Stomach (tissue), 8 donors: ENCODE measurements at regions not wholly inside any gene's neighbourhood (a gene's known extent, or its start where the extent isn't known, plus 50 kb on each side); places are given as distances from the start of the nearest gene placed in this dataset.

Source experiments
- DNase-seq, 2 donors: peaks; one replicate each; pipeline versions ENCODE4 v3.0.0 to v3.0.0-alpha.2; 2013 to 2019
- H3K27ac ChIP-seq, 5 donors: fragments of 200-600 bp in 4 of 5; sonication (generic) in 4 of 5; one replicate each; pipeline ENCODE4 v1.5.1; 2013 to 2019; ENCODE audit warnings: mild to moderate bottlenecking in 1 of 5, moderate library complexity in 1 of 5
- H3K27me3 ChIP-seq, 3 donors: fragments of 200-600 bp; sonication (generic); one replicate each; pipeline ENCODE4 v1.5.1; 2017 to 2019; ENCODE audit warnings: mixed run types in 1 of 3
- H3K36me3 ChIP-seq, 4 donors: fragments of 200-600 bp; sonication (generic); 1 replicate in 3 of 4; 2 replicates in 1 of 4; pipeline ENCODE4 v1.5.1; 2016 to 2019
- H3K4me1 ChIP-seq, 4 donors: fragments of 200-600 bp; sonication (generic); one replicate each; pipeline ENCODE4 v1.5.1; 2016 to 2019
- H3K4me3 ChIP-seq, 4 donors: fragments of 200-600 bp; sonication (generic) in 3 of 4; one replicate each; pipeline ENCODE4 v1.5.1; 2016 to 2019; ENCODE audit warnings: mild to moderate bottlenecking in 1 of 4
- H3K9me3 ChIP-seq, 4 donors: fragments of 200-600 bp; sonication (generic); one replicate each; pipeline ENCODE4 v1.5.1; 2016 to 2019
- EP300 ChIP-seq: sonication (generic); formaldehyde crosslinking; IDR thresholded peaks from one replicate; pipeline ENCODE4 v1.6.1; 2017; ENCODE audit warnings: antibody characterized with exemption
- POLR2A ChIP-seq, 4 donors: fragments of 450-650 bp; IDR thresholded peaks; one replicate each; pipeline ENCODE4 v1.6.1; 2016; ENCODE audit warnings: antibody characterized with exemption in 4 of 4, control low read depth in 2 of 4, mild to moderate bottlenecking in 1 of 4, moderate library complexity in 1 of 4
- POLR2AphosphoS5 ChIP-seq, 3 donors: sonication (generic); formaldehyde crosslinking; IDR thresholded peaks; one replicate each; pipeline ENCODE4 v1.6.1; 2016; ENCODE audit warnings: antibody characterized with exemption in 3 of 3
- WGBS, 5 donors: extraction: QIAGEN DNeasy Blood & Tissue Kit in 3 of 5; methylation state at CpG; one replicate each; pipeline versions ENCODE4 v1.1.5 to v1.1.7; 2013 to 2018; 5-methylcytosine and 5-hydroxymethylcytosine counted together
- intact Hi-C: fragments of 100-400 bp; cut with DNase I; formaldehyde crosslinking; loops from one replicate; pipeline ENCODE4 v1.15.1; 2023; ENCODE audit warnings: low total_unique reads
- TF ChIP-seq, protein P1 (sequence below), 7 experiments: fragments of 450-650 bp in 4 of 7; fragments of 200-600 bp in 3 of 7; sonication (generic) in 3 of 7; IDR thresholded peaks; one replicate each; pipeline ENCODE4 v1.5.1; 2016 to 2019; ENCODE audit warnings: antibody characterized with exemption in 7 of 7, control low read depth in 2 of 7, mild to moderate bottlenecking in 1 of 7
- donor health status: healthy with polysubstance abuse.
- donor health status: Bipolar disorder and iron deficiency.
- donor health status: healthy.

DNA sequence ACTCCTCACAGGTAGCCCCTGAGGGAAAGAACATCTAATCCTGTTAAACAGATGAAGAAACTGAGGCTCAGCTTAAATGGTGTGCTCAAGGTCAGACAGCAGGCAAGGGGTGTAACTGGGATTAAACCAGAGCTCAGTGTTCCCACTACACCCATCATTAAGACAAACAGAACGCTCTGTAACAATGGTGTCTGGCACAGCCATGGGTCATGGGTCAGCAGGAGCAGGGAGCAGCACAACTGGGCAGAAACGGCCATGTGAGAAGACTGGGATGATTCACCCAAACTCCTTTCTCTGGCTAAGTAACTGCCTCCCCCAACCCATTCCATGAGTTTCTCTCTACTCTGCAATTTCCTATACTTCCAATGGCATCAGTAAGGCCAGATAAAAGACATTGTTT, 85.5 kb upstream of the PDE1C start:
- intact Hi-C loops = no loop called here
- TF ChIP-seq EP300 = no peak
- TF ChIP-seq, protein P1, sequence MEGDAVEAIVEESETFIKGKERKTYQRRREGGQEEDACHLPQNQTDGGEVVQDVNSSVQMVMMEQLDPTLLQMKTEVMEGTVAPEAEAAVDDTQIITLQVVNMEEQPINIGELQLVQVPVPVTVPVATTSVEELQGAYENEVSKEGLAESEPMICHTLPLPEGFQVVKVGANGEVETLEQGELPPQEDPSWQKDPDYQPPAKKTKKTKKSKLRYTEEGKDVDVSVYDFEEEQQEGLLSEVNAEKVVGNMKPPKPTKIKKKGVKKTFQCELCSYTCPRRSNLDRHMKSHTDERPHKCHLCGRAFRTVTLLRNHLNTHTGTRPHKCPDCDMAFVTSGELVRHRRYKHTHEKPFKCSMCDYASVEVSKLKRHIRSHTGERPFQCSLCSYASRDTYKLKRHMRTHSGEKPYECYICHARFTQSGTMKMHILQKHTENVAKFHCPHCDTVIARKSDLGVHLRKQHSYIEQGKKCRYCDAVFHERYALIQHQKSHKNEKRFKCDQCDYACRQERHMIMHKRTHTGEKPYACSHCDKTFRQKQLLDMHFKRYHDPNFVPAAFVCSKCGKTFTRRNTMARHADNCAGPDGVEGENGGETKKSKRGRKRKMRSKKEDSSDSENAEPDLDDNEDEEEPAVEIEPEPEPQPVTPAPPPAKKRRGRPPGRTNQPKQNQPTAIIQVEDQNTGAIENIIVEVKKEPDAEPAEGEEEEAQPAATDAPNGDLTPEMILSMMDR (IDR thresholded peaks at IDR 0.05) = no peak
- TF ChIP-seq POLR2A (IDR thresholded peaks at IDR 0.05) = no peak
- no peak for TF ChIP-seq POLR2AphosphoS5 (IDR thresholded peaks at IDR 0.05)
- Histone ChIP-seq H3K27me3 (no peaks in the 10 kb centered on the region), H3K9me3 (no peaks in the 10 kb centered on the region), H3K27ac (no peak overlapping the region), H3K4me1 (peaks cover 0 to 4% (median 0%) of the 10 kb centered on the region in 4 donors), H3K36me3 (no peaks in the 10 kb centered on the region), H3K4me3 (no peak overlapping the region)
- no peak for DNase-seq
- 38 to 70% (median 46%) methylated on average over 2 of the region's 2 CpGs for WGBS, 5 donors

DNA sequence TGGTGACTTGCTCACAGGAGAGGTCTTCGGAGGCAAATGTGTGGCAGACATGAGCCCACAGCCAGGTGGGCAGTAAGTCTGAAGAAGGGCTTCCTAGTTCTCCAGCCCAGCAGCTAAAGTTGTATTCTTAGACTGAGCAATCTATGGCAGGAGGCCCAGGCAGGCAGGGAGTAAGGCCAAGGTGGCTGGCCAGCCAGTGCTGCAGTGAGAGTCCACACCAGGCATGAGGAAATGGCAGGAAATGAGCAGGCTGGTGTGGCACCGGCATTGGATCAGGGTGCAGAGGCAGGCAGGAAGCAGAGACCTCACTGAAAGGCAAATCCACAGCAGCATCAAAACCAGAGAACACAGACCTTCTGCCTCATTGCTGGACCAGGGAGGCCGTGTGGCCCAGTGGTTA, 84.6 kb upstream of the PDE1C start:
- intact Hi-C loops = no loop called here
- H3K4me3 ChIP-seq = no peak overlapping the region
- H3K36me3 ChIP-seq = no peaks in the 10 kb centered on the region
- no peak for TF ChIP-seq EP300
- TF ChIP-seq, protein P1 (IDR thresholded peaks at IDR 0.05) = no peak
- TF ChIP-seq POLR2A (IDR thresholded peaks at IDR 0.05) = no peak
- no peak for TF ChIP-seq POLR2AphosphoS5 (IDR thresholded peaks at IDR 0.05)
- H3K27me3 ChIP-seq = no peaks in the 10 kb centered on the region
- H3K4me1 ChIP-seq = peaks cover 0 to 4% (median 0%) of the 10 kb centered on the region in 4 donors
- no peak overlapping the region for H3K27ac ChIP-seq
- WGBS, 5 donors = 56 to 97% (median 67%) methylated on average over 2 to 3 of the region's 3 CpGs
- DNase-seq = peak in 1 of 2 donors; percentile 31
- H3K9me3 ChIP-seq = no peaks in the 10 kb centered on the region

DNA sequence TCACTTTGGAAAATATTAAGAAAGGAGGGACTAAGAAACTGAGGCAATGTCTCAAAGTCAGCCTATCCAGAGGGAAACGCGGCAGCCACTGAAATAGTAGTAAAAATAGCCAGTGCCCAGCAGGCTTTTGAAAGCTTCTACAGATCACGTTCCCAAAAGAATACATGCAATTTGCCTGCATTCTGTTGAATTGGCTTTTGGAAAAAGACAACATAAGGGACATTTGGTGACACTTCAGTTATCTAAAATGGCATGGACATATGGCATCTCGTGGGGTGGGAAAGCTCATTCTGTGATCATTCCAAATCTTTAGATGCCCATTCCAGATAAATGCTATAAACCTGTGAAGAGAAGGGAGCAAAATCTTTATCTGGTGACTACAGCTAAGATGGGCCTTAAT, 82.8 kb upstream of the PDE1C start:
- no peak overlapping the region for H3K27ac ChIP-seq

DNA sequence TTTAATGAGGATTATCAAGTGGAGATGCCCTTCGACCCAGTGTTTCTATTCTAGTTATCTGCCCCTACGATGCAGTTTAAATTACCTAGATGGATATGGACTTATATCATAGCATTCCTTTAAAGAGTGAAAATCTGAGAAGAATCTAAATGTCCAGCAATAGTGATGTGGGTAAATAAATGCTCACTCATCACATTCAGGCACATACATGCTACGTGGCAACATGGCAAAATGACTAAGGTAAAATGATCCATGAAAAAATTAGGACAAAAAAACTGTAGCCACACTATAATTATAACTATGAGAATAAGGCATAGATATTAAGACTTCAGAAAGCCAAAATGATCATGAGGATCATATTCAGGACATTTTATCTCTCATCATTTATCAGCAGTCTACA, 82.4 kb upstream of the PDE1C start:
- TF ChIP-seq EP300 = no peak
- TF ChIP-seq POLR2A (IDR thresholded peaks at IDR 0.05) = no peak
- TF ChIP-seq POLR2AphosphoS5 (IDR thresholded peaks at IDR 0.05) = no peak
- TF ChIP-seq, protein P1 (IDR thresholded peaks at IDR 0.05) = no peak
- 75 to 80% (median 78%) methylated on average over 3 of the region's 3 CpGs for WGBS, 5 donors
- no peaks in the 10 kb centered on the region for H3K27me3 ChIP-seq
- H3K9me3 ChIP-seq = no peaks in the 10 kb centered on the region
- no peaks in the 10 kb centered on the region for H3K36me3 ChIP-seq
- H3K27ac ChIP-seq = no peak overlapping the region
- intact Hi-C loops = no loop called here
- H3K4me3 ChIP-seq = no peak overlapping the region
- DNase-seq = no peak
- H3K4me1 ChIP-seq = peaks cover 0 to 4% (median 0%) of the 10 kb centered on the region in 4 donors

More for the DNA sequence above, 82.8 kb upstream of the PDE1C start:
- intact Hi-C loops = no loop called here
- no peak for DNase-seq
- no peak for TF ChIP-seq POLR2AphosphoS5 (IDR thresholded peaks at IDR 0.05)
- TF ChIP-seq EP300 = no peak
- TF ChIP-seq, protein P1 (IDR thresholded peaks at IDR 0.05) = no peak
- no peak for TF ChIP-seq POLR2A (IDR thresholded peaks at IDR 0.05)
- H3K27me3 ChIP-seq = no peaks in the 10 kb centered on the region
- no peaks in the 10 kb centered on the region for H3K9me3 ChIP-seq
- H3K4me1 ChIP-seq = peaks cover 0 to 4% (median 0%) of the 10 kb centered on the region in 4 donors
- 85 to 93% (median 89%) methylated on average over 4 of the region's 4 CpGs for WGBS, 5 donors
- H3K36me3 ChIP-seq = no peaks in the 10 kb centered on the region
- no peak overlapping the region for H3K4me3 ChIP-seq
